Kidney epithelial cell (primary cell): ENCODE measurements at regions not wholly inside any gene's neighbourhood (a gene's known extent, or its start where the extent isn't known, plus 50 kb on each side); places are given as distances from the start of the nearest gene placed in this dataset.

Experiments used
- DNase-seq: peaks from one replicate; pipeline ENCODE4 v3.0.0-alpha.2; 2010; ENCODE audit warnings: low read depth
- H3K27me3 ChIP-seq: 2 replicates; pipeline ENCODE4 v1.6.0; 2011; ENCODE audit warnings: low read length; ENCODE audit not compliant: control insufficient read depth, insufficient read depth
- H3K36me3 ChIP-seq: 2 replicates; pipeline ENCODE4 v1.5.1; 2011; ENCODE audit warnings: low read length; ENCODE audit not compliant: control insufficient read depth, insufficient read depth
- H3K4me3 ChIP-seq: 2 replicates; pipeline ENCODE4 v1.5.1; 2011; ENCODE audit warnings: low read depth, mild to moderate bottlenecking, control low read depth, low read length
- TF ChIP-seq, protein P1 (sequence below): IDR thresholded peaks from 2 replicates; pipeline ENCODE4 v1.5.1; 2011; ENCODE audit warnings: mild to moderate bottlenecking, moderate library complexity, low read length, control low read depth, inconsistent platforms; ENCODE audit not compliant: insufficient read depth, poor library complexity, severe bottlenecking

DNA sequence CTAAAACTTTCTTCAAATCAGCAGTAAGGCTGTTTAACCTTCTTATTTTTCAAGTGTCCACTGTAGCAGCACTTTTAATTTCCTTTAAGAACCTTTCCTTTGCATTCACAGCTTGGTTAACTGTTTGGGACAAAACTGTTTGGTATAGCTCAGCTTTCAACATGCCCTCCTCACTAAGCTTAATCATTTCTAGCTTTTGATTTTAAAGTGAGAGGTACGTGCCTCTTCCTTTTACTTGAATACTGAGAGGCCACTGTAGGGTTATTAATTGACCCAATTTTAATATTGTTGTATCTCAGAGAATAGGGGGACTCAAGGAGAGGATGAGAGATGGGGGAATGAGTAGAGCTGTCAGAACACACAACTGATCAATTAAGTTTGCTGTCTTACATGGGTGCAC, 129.5 kb upstream of the MMS22L start:
- Histone ChIP-seq H3K4me3 (no peak overlapping the region), H3K27me3 (no peaks in the 10 kb centered on the region), H3K36me3 (no peaks in the 10 kb centered on the region)
- TF ChIP-seq, protein P1, sequence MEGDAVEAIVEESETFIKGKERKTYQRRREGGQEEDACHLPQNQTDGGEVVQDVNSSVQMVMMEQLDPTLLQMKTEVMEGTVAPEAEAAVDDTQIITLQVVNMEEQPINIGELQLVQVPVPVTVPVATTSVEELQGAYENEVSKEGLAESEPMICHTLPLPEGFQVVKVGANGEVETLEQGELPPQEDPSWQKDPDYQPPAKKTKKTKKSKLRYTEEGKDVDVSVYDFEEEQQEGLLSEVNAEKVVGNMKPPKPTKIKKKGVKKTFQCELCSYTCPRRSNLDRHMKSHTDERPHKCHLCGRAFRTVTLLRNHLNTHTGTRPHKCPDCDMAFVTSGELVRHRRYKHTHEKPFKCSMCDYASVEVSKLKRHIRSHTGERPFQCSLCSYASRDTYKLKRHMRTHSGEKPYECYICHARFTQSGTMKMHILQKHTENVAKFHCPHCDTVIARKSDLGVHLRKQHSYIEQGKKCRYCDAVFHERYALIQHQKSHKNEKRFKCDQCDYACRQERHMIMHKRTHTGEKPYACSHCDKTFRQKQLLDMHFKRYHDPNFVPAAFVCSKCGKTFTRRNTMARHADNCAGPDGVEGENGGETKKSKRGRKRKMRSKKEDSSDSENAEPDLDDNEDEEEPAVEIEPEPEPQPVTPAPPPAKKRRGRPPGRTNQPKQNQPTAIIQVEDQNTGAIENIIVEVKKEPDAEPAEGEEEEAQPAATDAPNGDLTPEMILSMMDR = no peak
- no peak for DNase-seq

- H3K36me3 ChIP-seq = no peaks in the 10 kb centered on the region
- TF ChIP-seq, protein P1 = no peak
- DNase-seq = no peak
- H3K27me3 ChIP-seq = no peaks in the 10 kb centered on the region
- no peak overlapping the region for H3K4me3 ChIP-seq
Measured at GRCh38 chr6:97422171-97422570, 139.2 kb upstream of the MMS22L start.

- no peak overlapping the region for H3K4me3 ChIP-seq
- TF ChIP-seq, protein P1 = no peak
- H3K36me3 ChIP-seq = no peaks in the 10 kb centered on the region
- no peaks in the 10 kb centered on the region for H3K27me3 ChIP-seq
- DNase-seq = no peak
Measured at GRCh38 chr6:97423190-97423589, 140.2 kb upstream of the MMS22L start.

DNA sequence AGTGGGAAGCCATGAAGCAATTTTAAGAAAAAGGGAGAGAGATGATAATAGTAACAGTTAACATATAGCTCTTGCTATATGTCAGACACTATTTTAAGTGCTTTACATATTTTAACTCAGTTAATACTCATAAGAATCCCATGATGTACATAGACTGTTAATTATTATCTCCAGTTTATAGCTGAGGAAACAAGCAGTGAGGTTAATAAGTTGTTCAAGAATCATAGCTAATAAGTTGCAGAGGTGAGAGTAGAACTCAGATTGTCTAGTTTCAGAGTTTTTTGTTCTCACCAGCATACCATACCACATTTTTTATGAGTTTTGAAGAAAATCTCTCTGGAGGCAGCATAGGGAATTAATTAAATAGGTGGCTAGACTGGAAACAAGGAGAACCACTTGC, 144.6 kb upstream of the MMS22L start:
- DNase-seq = no peak

DNA sequence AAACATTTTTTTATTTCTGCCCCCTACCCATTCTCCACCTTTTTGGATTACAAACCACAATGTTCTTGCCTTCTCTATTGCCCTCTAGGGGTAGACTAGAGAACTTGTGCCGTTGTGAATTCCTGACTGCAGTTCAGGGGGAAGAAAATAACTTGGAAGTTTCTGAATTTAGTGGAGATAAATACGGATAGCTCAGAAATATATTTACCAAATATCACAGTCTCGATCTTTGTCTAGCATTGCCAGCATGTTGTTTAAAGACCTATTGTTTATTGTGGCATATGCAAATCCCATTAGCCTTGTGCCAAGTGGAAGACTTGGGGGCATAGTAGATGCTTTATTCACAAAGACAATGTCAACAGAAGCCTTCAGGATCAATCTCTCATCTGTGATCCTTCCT, 154.1 kb upstream of the MMS22L start:
- no peak for DNase-seq
- TF ChIP-seq, protein P1 = peak; percentile 81

More for the DNA sequence above, 144.6 kb upstream of the MMS22L start:
- Histone ChIP-seq H3K36me3 (no peaks in the 10 kb centered on the region), H3K4me3 (no peak overlapping the region), H3K27me3 (no peaks in the 10 kb centered on the region)
- TF ChIP-seq, protein P1 = no peak

DNA sequence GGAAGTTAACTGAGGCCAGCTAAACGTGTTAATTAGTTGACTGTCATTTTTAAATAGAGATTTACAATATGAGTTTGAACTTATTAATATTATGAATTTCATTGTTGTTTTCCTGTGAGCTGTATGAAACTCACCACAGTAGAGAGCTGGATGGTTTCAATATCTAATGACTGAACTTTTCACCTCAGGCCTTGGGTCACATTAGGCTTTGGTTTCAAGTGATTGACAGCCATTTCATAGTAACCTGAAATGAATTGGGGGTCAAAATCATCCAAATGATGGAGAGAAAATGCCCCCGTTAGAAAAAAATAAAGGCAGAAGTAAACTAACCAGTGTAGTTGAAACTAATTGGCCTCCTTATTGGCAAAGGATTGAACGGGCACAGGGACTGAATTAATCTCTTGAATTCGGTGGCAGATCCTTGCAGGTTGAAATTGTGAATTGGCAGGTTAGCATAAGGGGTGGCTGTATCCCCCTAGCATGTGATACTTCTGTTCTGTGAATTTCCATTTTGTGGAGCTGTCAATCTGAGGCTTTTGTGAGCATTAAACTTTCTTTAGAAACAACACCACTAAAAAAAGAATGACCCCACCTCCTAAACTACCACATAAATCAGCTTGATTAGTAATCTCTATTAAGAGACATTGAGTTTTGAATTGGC, 155.1 kb upstream of the MMS22L start:
- H3K4me3 ChIP-seq = no peak overlapping the region
- TF ChIP-seq, protein P1 = no peak
- DNase-seq = no peak
- no peaks in the 10 kb centered on the region for H3K27me3 ChIP-seq
- no peaks in the 10 kb centered on the region for H3K36me3 ChIP-seq

More for the DNA sequence above, 154.1 kb upstream of the MMS22L start:
- no peaks in the 10 kb centered on the region for H3K36me3 ChIP-seq
- no peak overlapping the region for H3K4me3 ChIP-seq
- H3K27me3 ChIP-seq = no peaks in the 10 kb centered on the region
